Astrocyte of the hippocampus (primary cell): ENCODE measurements at regions not wholly inside any gene's neighbourhood (a gene's known extent, or its start where the extent isn't known, plus 50 kb on each side); places are given as distances from the start of the nearest gene placed in this dataset.

ENCODE experiments used
- DNase-seq: peaks from one replicate; pipeline ENCODE4 v3.0.0; 2011; ENCODE audit warnings: low read depth, low spot score

GRCh38 chr3:147034359-147034758 is 372.0 kb downstream of the ZIC4 start:
- no peak for DNase-seq

DNA sequence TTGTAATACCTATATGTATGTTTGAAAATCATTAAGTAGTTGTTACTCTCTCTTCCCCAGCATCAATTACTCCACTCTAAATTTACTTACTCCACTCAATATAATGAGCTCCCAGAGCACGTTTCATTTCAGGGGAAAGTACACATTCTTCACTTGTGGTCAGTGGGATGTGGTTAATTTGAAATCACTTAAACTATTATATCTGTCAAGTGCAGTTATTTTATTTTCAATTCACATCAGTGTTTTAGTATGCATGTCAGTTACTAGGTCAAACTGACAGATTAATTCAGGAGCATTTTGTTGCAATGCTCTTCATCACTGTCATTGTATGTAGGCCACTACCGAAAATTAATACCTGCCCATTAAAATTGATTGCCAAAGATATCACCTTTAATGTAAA is 376.1 kb downstream of the ZIC4 start:
- DNase-seq, result peak; percentile 64

- DNase-seq, result no peak
These were observed 391.0 kb downstream of the ZIC4 start for GRCh38 chr3:147015334-147015733.

- peak; percentile 64 for DNase-seq
These were observed 397.5 kb downstream of the ZIC4 start for GRCh38 chr3:147008886-147009285.

DNA sequence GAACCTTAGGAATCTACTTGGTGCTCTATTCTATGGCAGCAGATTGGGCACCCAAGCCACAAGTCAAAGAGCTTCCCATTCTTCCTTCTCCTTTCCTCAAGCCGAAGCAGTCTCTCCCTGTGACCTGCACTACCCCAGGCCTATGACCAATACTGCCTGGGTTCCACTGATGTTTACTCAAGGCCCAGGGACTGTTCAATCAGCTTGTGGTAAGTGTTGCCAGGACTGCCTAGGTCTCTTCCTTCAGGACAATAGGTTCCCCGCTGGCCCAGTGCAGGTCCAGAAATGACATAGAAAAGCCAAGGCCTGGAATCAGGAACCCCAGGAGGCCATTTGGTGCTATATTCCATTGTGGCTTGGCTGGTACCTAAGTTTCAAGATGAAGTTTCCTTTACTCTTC is 397.9 kb downstream of the ZIC4 start:
- DNase-seq, result no peak

DNA sequence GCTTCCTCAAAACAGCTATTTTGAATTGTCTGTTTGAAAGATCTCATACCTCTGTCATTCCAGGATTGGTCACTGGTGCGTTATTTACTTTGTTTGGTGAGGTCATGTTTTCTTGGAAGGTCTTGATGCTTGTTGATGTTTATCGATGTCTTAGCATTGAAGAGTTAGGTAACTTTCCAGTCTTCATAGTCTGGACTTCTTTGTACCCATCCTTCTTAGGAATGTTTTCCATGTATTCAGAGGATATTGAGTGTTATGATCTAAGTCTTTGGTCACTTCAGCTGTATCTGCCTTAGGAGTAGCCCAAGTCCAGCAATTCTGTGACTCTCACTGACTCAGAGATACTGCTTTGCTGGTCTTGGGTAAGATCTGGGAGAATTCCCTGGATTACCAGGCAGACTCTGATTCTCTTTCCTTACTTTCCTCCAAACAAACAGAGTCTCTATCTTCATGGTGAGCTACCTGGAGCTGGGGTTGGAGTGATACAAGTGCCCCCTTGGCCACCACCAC is 398.6 kb downstream of the ZIC4 start:
- DNase-seq, result no peak

- DNase-seq, result peak; percentile 42
These were observed 397.6 kb upstream of the PLSCR5 start for GRCh38 chr3:147002721-147003120.

- DNase-seq, result no peak
These were observed 395.1 kb upstream of the PLSCR5 start for GRCh38 chr3:147000274-147000673.

DNA sequence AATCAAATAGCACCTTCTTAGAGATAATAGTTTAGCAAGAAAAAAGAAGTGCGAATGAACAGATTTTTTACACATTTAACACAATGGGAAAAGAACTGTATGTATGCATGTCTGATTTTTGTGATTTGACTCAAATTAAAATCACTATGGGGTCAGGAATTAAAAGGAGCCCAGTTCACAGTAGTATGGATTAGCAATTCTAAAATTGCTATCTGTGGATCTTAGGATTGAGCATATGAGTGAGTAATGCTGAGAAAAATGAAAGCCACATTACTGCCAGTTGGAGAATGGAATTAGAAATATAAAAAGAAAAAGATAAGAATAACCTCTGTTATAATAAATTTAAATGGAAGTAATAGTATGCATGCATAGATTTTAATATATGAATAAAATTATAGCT is 386.8 kb upstream of the PLSCR5 start:
- DNase-seq, result no peak

DNA sequence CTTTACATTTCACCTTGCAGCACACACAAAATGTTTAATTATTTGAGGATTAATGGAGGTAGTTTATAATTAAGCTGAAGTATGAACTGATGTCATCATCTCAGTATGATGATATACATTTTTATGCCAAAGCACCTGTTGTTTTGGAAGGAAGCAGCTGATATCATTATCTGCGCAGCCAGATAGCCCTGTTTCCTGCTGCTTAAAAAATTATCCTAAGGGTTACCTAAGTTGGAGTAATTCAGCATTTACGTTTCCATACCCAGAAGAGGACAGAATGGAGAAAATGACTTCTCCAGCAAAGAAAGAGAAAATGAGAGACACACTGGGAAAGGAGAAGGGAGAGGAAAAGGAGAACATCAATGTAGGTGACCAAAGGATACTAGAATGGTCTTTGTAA is 370.3 kb upstream of the PLSCR5 start:
- no peak for DNase-seq

DNA sequence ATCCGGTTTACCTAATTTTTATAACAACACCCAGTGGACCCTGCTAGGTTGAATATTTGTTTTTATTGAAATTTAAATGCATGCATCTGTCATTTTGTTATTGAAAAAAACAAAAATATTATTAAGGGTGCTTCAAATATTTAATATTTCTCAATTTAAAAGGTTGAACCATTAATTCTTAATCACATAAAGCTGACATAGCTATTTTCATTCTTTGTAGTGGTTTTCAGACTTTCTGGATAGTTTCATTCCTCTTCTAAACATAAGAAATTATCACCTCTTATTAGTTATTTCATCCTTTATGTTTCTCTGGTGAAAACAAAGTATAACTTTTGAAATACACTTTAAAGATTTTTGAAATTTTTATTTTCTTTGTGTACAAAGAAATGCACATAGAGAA is 369.9 kb upstream of the PLSCR5 start:
- DNase-seq, result no peak

DNA sequence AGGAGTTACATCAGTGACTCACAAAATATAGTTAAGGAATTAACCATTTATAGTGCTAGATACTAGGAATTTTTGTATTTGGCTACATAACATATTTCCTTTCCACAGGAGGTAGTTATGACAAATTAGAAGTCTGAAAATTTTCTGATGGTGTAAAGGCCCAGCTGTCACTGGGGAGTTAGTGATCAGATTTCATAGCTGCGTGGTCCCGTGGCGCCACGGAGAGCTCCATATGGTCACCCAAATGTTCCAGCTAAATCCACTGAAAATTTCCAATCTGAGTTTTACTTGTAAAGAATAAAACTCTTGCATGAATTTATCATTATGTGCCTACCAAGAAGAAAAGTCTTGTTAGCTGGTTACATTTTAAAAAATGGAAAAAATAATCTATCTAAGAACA is 368.9 kb upstream of the PLSCR5 start:
- DNase-seq, result no peak

- peak; percentile 60 for DNase-seq
These were observed 367.6 kb upstream of the PLSCR5 start for GRCh38 chr3:146972726-146973125.

- peak; percentile 58 for DNase-seq
These were observed 365.1 kb upstream of the PLSCR5 start for GRCh38 chr3:146970236-146970635.

DNA sequence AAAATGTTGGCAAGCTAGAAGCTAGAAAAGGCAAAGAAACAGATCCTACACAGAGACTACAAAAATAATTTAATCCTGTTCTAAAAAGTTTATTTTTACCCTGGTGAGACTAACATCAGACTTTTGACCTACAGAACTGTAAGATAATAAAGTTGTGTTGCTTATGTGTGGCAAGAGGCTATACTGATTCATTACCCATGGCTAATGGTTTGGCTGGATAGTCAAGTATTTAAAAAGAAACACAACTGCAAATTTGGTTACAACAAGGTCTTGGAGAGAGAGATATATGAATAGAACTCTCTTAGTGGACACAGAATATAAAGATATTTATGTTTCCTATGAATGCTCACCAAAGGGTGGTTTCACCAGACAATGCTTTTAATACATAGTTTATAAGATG is 364.2 kb upstream of the PLSCR5 start:
- DNase-seq, result peak; percentile 7

GRCh38 chr3:146968204-146968651 is 363.1 kb upstream of the PLSCR5 start:
- DNase-seq, result peak; percentile 73

DNA sequence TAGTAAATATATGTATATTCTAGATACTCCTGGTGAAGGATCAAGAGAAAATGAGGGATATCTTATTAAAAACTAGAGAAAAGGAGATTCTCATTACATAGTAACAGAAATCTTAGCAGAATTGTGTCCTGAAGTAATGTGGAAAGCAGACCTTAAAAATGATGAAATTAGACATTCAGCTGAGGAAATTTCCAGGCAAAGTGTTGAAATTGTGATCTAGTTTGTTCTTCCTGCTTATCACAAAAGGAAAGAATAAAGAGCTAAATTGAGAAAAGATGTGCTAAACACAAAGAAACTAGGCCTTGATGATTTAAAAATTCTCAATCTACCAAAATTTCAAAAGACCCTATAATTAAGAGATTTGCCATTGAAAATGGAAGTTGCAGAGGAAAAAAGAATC is 362.6 kb upstream of the PLSCR5 start:
- DNase-seq, result no peak

- DNase-seq, result no peak
These were observed 361.0 kb upstream of the PLSCR5 start for GRCh38 chr3:146966124-146966523.

DNA sequence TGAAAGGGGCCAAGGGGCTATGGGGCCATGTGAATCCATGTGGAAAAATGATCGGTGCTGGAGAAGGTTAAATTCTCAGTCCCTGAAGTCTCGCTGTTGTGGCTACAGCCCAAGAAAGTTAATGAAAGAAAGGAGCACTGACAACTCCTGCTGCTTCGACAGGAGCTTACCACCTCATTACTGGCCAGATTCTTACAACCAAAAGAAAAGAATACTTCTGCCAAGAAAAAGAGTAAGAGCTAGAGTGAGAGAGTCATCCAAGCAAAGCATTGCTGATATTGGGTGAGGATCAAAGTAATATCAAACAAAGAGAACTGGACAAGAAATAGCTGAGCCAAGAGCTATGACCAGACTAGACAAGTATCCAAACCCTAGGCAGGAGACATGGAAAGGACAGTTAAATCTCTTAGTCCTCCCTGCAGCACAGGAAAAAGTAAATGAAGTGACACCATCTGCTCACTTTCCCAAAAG is 348.4 kb upstream of the PLSCR5 start:
- peak; percentile 89 for DNase-seq

- DNase-seq, result no peak
These were observed 343.8 kb upstream of the PLSCR5 start for GRCh38 chr3:146948985-146949384.

DNA sequence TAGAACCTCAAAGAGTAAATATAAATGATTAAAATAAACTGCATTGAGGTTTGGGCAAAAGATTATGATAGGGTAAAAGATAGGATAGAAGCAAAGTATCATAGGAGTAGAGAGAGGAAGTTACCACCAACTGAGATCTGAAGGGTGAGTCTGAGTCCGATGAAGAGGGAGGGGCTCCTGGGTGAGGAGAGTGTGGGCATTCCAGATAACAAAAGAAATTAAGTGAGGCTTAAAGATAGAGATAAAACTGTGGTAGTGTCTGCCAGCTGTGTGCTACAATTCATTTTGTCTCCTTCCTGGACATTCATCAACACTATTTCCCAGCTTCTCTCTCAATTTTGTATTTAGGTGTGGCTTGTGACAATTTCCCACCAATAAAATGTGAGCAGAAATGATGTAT is 343.0 kb upstream of the PLSCR5 start:
- peak; percentile 4 for DNase-seq

DNA sequence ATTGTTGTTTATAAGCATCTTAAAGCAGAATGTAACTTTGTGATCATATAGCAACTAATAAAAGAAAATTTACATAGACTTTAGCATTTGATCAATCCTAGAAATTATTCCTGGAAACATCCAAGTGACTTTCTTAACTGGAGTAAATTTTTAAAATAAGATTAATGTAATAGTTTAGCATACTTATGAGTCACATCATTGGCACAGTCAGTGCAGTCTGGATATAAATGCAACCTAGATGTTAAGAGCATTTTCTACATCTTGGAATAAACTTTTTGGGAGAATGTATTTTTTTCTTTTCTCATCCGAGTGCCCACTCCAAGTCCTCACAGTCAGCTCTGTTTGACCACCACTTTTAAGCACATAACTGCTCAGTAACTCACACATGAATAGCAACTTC is 324.6 kb upstream of the PLSCR5 start:
- no peak for DNase-seq

DNA sequence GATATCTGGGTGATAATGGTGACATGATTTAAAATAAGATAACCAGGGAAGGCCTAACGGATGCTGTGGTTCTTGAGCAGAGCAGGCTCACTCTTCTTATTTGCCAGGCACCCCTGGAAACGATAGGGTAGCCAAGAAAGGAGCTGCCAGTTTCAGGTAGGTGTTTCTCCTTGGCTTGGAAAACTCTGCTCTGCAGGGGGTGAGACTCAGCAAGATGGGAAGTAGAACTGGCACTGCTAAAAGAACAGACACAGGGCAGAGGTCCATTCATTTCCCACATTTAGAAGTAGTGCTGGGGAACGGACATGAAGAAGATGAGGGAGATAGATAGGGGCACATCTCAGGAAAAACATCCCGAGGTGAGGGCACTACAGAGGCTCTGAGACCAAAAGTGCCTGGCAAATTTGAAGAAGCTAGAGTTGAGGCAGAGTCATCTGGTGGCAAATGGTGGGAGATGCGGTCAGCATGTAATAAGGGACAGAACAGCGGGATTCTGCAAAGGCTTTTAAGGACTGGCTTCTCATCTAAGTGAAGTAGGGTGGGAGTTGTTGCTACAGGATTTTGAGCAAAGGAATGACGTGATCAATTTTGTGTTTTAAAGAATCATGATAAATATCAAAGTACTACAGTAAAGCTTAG is 323.4 kb upstream of the PLSCR5 start:
- no peak for DNase-seq

- DNase-seq, result no peak
These were observed 316.5 kb upstream of the PLSCR5 start for GRCh38 chr3:146921693-146922092.
